ENCODE measurements at regions not wholly inside any gene's neighbourhood (a gene's known extent, or its start where the extent isn't known, plus 50 kb on each side); places are given as distances from the start of the nearest gene placed in this dataset. TPM values are rescaled to one million over a fixed set of nuclear protein-coding genes. Genes with fewer than 3 reads are reported as not detected.

Small RNA genes in the stretch of these regions (small RNA-seq; reads per million reads assigned to genes)
- gene RN7SKP265, result not detected

Measured in vagina (tissue), 1 donor.